SIG-M5 treated with dmso at 0.1 percent for 504 hours (cell line): ENCODE measurements at regions not wholly inside any gene's neighbourhood (a gene's known extent, or its start where the extent isn't known, plus 50 kb on each side); places are given as distances from the start of the nearest gene placed in this dataset.
"Not testable (repeated sequence)": the region's sequence is repeated elsewhere in the genome, so short reads cannot be mapped to it uniquely, and the experiment has no call there.

ENCODE experiments used
- DNase-seq: peaks from one replicate; lab custom pipeline; 2025; ENCODE audit not compliant: unreplicated experiment; lab: John Stamatoyannopoulos, UW

DNA sequence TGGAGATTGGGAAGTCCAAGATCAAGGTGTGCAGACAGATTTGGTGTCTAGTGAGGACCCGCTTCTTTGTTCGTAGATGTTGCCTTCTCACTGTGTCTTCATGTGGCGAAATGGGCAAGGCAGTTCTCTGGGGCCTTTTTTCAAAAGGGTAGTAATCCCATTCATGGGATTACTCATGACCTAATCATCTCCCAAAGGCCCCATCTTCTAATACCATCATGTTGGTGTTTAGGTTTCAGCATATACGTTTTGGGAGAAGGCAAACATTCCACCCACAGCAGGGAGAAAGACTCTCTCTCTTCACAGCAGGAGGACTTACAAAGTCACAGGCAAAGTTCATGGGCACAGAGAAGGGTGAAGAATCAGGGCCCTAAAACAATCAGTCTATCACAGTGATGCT is 252.1 kb downstream of the RPLP1 start:
- DNase-seq = no peak

DNA sequence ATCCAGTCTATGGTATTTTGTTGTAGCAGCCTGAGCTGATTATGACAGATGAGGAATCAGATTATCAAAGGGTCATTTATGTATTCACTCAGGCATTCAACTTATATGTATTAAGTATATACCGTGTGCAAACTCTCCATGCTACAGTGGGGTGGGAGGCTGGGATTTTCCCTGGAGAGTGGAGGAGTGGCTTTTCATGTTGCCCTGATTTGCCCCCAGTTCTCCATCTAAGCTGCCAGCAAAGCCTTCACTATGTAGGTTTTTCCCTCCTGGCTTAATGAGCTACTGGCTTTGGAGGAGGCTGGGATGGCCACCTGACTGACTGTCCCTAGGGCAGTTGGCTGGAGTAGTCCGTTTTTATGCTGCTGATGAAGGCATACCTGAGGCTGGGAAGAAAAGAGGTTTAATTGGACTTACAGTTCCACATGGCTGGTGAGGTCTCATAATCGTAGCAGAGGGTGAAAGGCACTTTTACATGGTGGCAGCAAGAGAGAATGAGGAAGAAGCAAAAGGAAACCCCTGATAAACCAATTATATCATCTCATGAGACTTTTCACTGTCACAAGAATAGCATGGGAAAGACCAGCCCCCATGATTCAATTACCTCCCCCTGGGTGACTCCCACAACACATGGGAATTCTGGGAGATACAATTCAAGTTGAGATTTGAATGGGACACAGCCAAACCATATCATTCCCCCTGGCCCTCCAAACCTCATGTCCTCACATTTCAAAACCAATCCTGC is 253.9 kb downstream of the RPLP1 start:
- no peak for DNase-seq

GRCh38 chr15:69707241-69707640 is 254.6 kb downstream of the RPLP1 start:
- DNase-seq = not testable (repeated sequence)

DNA sequence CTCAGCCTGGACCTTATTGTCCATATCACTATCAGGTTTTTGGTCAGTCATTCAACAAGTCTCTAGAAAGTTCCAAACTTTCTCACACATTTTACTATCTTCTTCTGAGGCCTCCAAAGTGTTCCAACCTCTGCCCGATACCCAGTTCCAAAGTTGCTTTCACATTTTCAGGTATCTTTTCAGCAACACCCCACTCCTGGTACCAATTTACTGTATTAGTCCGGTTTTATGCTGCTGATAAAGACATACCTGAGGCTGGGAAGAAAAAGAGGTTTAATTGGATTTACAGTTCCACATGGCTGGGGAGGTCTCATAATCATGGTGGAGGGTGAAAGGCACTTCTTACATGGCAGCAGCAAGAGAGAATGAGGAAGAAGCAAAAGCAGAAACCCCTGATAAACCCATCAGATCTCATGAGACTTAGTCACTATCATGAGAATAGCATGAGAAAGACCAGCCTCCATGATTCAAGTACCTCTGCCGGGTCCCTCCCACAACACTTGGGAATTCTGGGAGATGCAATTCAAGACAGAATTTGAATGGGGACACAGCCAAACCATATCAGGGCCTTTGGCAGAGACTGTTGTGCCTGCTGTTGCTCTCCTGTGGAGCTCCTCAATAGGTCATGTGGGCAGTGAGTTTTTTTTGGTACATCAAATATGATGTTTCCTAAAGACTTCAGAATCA is 256.0 kb downstream of the RPLP1 start:
- not testable (repeated sequence) for DNase-seq

DNA sequence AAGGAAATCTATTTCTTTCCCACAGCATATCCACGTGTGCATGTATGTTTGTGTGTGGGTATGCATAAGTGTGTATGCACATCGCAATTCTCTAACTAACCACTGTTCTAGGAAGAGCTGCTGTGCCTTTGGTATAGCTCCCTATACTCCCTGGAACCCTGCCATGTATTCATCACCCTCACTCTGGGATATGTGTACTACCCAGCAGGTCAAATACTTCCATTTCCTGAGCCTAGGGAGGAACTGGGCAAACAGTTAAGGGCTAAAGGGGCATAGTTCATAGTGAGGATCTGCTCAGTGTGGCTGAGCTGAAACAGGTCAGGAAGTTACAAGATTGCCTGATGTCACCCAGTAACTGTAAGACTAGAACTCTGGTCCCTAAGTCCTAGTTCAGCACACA is 260.4 kb downstream of the RPLP1 start:
- no peak for DNase-seq

DNA sequence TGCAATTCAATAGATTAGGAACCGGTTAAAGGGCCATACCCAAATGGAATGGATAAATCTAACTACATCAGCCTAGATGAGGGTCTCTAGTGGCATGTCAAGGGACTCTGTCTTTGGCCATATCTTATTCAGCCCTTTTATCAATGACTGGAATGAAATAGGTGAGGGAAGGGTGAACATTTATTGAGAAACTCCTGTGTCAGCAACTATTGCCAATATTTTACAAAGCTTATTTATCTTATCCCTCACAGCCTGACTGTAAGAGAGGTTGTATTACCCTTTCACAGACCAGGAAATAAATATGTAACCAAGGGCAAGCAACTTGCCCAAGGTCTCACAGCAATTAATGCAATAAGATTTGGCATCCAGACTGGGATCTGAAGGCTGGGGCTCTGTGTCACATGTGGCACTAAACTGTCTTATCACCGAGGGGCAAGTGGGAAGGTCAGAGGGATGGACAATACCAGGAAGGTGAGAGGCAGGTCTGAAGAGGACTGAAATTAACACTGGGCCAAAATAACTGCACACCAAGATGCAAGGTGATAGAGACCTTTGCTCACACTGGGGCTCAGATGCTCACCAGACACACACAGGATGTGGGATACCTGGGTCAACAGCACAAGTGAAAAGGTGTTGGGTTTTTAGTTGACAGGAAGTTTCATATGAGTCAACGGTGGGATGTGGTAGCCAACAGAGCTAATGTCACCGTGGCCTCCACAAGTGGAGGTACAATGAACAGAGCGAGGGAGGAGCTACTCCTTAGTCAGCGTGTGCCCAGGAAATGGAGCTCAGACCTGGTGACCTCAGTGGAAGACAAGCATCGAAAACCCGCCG is 261.3 kb downstream of the RPLP1 start:
- no peak for DNase-seq

DNA sequence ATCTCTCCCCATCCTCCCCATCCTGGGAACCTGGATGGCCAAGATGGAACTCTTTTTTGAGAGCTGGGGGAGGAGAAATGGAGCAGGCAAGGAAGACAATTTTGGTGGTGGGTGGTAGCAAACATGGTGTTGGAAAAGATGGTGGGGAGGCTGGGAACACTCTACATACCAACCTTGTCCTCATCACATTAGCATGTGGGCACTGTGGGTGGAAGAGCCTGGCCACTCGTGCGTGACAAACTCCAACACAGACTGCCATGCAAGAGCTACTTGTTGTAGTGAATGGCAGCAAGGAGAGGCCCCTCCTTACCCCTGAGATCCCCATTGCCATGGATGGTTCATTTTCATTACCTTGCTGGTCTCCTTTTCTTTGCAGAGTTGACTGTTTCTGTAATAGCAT is 262.6 kb downstream of the RPLP1 start:
- no peak for DNase-seq

- DNase-seq = peak; percentile 39
Measured at GRCh38 chr15:69718436-69718835, 265.8 kb downstream of the RPLP1 start.

GRCh38 chr15:69718916-69719315 is 266.3 kb downstream of the RPLP1 start:
- peak; percentile 82 for DNase-seq

- DNase-seq = peak; percentile 53
Measured at GRCh38 chr15:69719527-69720240, 267.1 kb downstream of the RPLP1 start.

- DNase-seq = no peak
Measured at GRCh38 chr15:69720536-69720935, 267.9 kb downstream of the RPLP1 start.

DNA sequence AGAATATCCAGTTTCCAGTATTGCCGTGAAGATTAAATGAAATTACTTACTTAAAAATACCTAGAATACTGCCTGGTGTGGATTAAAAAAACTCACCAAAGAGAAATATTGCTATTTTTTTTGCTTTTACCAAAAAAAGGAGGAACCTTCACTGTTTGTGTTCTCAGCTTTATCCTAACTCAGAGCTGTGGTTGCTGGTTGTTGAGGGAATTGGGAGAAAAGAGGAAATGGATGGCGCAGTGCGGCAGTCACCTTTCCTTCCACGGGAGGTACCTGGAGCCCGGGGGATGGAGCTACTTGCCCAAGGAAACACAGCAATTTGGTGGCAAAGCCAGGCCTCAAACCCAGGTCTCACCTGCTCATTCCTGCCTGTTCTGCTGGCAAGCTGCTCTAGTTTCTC is 270.3 kb downstream of the RPLP1 start:
- DNase-seq = peak; percentile 21

DNA sequence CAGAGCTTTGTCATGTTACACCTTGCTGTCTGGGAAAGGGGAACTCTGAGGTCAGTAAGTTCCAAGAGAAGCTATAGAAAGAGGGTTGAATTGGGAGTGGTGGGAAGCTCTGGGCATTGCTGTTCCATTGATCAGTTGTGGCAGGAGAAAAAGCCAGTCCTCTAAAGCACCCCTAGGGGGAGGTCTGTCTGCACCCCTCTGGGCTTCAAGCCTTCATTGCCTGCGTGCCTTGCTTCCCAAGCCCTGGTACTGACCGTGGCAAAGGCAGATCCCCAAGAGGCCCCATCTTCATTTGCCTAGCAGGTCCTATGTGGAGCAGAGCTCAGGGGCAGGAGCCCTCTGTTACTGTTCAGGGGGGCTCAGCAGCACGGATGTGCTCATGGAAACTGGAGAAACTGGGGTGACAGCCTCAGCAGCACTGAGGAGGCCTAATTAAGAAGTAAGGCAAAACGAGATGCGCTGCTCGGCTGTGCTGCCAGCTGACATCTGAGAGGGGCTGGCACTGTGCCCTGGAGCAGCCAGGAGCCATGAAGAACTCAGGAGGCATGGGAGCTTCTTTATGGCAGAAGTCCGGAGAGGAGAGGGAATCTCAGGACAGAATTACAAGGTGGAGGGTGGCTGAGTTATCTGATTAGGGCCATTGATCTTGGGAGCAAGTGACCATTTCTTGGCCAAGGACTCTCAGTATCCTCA is 270.9 kb downstream of the RPLP1 start:
- no peak for DNase-seq

- DNase-seq = no peak
Measured at GRCh38 chr15:69724333-69724732, 271.7 kb downstream of the RPLP1 start.

DNA sequence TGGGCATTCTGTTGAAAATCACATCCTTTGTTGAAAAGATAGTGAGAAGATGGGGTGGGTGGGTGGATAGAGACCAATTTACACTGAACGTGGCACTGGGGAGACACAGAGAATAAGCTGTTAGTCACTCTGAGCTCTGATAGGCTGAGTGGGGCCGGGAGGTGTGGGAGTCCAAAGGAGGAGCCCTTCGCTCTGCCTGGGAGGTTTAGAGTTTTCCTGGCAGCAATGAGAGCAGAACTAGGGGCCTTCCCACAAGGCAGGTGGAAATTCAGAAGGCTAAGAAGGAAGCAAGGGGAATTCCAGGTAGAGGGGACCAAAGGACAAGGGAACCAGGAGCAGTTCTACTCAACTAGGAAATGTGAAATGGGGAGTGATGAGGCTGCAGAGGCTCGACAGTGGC is 272.7 kb downstream of the RPLP1 start:
- no peak for DNase-seq

GRCh38 chr15:69725957-69726356 is 273.3 kb downstream of the RPLP1 start:
- DNase-seq = peak; percentile 89

DNA sequence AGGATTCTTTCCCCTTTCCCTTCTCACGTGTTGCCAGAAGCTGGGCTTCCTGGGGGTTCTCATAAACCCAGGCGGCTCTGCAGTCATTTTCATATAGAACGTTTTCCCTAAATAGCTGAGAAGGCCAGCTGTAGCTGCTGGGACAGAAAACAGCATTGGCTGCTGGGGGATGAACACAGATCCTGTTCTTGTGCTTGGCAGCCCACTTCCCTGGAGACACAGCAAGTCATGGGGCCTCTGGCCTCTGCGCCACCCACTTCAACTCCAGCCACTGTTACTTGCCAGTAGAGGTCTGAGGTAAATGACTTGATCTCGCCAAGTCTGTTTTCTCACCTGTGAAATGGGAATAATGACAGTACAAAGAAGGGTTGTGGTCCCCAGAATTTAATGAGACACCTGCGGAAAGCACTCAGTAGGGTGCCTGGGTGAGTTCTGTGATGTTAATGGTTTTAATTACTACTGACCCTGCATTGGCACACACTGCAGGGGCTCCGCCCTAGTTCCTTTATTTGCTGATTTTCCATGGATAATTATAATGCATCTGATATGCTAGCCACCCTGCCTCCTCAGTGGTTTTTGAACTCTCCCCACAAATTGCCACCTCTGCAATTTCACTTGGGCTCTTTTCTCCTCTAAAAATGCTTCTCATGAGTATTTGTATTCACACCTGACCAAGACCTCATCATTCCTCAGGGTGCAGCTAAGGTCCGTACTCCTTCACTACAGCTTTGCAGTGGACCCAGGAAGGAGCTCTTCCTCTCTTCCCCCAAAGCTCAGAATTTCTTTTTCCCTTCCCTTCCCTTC is 274.7 kb downstream of the RPLP1 start:
- DNase-seq = no peak

DNA sequence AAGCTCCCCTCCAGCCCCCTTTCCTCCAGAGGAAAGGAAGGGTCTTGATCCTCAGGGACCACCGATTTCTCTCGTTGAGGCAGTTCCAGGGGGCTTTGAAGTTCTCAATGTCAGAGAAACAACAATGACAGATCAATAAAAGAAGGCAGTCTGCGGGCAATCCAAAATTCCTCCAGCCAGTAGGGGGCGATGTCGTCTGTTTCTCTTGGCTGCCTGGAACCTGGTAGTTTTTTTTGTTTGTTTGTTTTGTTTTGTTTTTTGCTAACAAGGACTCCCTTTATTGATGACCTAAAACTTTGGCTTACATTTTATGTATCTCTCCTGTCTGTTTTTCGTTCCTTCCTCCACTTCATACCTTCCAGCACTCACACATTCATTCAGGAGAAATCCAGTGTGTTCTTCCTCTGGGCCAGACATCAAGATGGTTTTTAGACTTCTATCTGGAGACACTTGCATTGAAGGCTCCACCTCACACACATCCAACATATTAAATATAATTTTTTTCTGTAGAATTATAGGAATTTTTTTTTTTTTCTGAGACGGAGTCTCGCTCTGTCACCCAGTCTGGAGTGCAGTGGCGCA is 276.6 kb downstream of the RPLP1 start:
- DNase-seq = no peak

GRCh38 chr15:69730281-69731080 is 277.9 kb downstream of the RPLP1 start:
- DNase-seq = no peak
